Endothelial cell of umbilical vein (primary cell): ENCODE measurements at regions not wholly inside any gene's neighbourhood (a gene's known extent, or its start where the extent isn't known, plus 50 kb on each side); places are given as distances from the start of the nearest gene placed in this dataset.

Experiments used
- EZH2 ChIP-seq: IDR thresholded peaks from 2 replicates; pipeline ENCODE4 v1.6.1; 2012; ENCODE audit warnings: borderline replicate concordance, low read depth, mild to moderate bottlenecking, moderate library complexity, low read length, inconsistent platforms; ENCODE audit not compliant: severe bottlenecking
- FOS ChIP-seq: IDR thresholded peaks from 2 replicates; pipeline ENCODE4 v1.6.1; 2011; ENCODE audit warnings: mild to moderate bottlenecking, low read length, moderate library complexity, borderline replicate concordance; ENCODE audit not compliant: insufficient read depth
- MYC ChIP-seq: IDR thresholded peaks from one replicate; pipeline ENCODE4 v1.6.1; 2011; ENCODE audit warnings: mild to moderate bottlenecking, low read depth, low read length
- POLR2A ChIP-seq: IDR thresholded peaks from 2 replicates; pipeline ENCODE4 v1.6.1; 2012; ENCODE audit warnings: low read depth, mild to moderate bottlenecking, control low read depth, low read length
- POLR2AphosphoS5 ChIP-seq: IDR thresholded peaks from 2 replicates; pipeline ENCODE4 v1.6.1; 2012; ENCODE audit warnings: low read depth, mild to moderate bottlenecking, control low read depth, low read length, moderate library complexity; ENCODE audit not compliant: insufficient read depth
- TF ChIP-seq, protein P1 (sequence below), 2 donors: IDR thresholded peaks; 1 replicate in 1 of 2; 2 replicates in 1 of 2; pipeline ENCODE4 v1.5.1; 2011; ENCODE audit warnings: low read length in 2 of 2, mild to moderate bottlenecking in 2 of 2, moderate library complexity in 2 of 2, control low read depth in 1 of 2, inconsistent platforms in 1 of 2, low read depth in 1 of 2; ENCODE audit not compliant: insufficient read depth in 1 of 2; ENCODE audit errors: extremely low read depth in 1 of 2
- TF ChIP-seq, protein P2 (sequence below): IDR thresholded peaks from 2 replicates; pipeline ENCODE4 v1.6.1; 2011; ENCODE audit not compliant: insufficient read depth, insufficient read length

DNA sequence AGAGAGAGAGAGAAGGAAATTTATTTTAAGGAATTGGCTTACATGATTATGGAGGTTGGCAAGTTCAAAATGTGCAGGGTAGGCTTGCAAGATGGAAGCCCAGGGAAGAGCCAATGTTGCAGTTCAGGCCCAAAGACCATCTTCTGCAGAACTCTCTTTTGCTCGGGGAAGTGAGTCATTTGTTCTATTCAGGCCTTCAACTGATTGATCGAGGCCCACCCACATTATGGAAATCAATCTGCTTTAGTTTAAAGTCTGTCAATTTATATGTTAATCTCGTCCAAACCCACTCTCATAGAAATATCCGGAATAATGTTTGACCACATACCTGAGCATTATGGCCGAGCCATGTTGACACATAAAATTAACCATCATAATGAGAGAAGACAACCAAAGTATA lies 113.3 kb upstream of the CXCL12 start:
- TF ChIP-seq POLR2A: no peak
- TF ChIP-seq POLR2AphosphoS5: no peak
- TF ChIP-seq, protein P1, sequence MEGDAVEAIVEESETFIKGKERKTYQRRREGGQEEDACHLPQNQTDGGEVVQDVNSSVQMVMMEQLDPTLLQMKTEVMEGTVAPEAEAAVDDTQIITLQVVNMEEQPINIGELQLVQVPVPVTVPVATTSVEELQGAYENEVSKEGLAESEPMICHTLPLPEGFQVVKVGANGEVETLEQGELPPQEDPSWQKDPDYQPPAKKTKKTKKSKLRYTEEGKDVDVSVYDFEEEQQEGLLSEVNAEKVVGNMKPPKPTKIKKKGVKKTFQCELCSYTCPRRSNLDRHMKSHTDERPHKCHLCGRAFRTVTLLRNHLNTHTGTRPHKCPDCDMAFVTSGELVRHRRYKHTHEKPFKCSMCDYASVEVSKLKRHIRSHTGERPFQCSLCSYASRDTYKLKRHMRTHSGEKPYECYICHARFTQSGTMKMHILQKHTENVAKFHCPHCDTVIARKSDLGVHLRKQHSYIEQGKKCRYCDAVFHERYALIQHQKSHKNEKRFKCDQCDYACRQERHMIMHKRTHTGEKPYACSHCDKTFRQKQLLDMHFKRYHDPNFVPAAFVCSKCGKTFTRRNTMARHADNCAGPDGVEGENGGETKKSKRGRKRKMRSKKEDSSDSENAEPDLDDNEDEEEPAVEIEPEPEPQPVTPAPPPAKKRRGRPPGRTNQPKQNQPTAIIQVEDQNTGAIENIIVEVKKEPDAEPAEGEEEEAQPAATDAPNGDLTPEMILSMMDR (IDR thresholded peaks at IDR 0.05; ENCODE audit: extremely low read depth in 1 of 2, insufficient read depth in 1 of 2, low read depth in 1 of 2, low read length in 2 of 2): no peak
- TF ChIP-seq EZH2: no peak
- no peak for TF ChIP-seq MYC
- no peak for TF ChIP-seq FOS
- TF ChIP-seq, protein P2, sequence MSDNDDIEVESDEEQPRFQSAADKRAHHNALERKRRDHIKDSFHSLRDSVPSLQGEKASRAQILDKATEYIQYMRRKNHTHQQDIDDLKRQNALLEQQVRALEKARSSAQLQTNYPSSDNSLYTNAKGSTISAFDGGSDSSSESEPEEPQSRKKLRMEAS: no peak
